OCI-LY1 (cell line): ENCODE measurements at regions not wholly inside any gene's neighbourhood (a gene's known extent, or its start where the extent isn't known, plus 50 kb on each side); places are given as distances from the start of the nearest gene placed in this dataset.

Source experiments
- H2AFZ ChIP-seq: fragments of 200-600 bp; sonication (generic), shearing (Covaris generic); 2 replicates; pipeline ENCODE4 v1.6.0; 2014; ENCODE audit warnings: antibody characterized with exemption, mild to moderate bottlenecking, low read length
- H3F3A ChIP-seq: fragments of 200-600 bp; sonication (generic), shearing (Covaris generic); 2 replicates; pipeline ENCODE4 v1.6.0; 2014; ENCODE audit warnings: mild to moderate bottlenecking, antibody characterized with exemption, low read length, moderate library complexity; ENCODE audit not compliant: insufficient read depth
- H3K27ac ChIP-seq: fragments of 200-600 bp; sonication (generic); 2 replicates; pipeline ENCODE4 v1.5.1; 2014; ENCODE audit warnings: low read length, mixed run types, mild to moderate bottlenecking, low read depth; ENCODE audit not compliant: poor library complexity, severe bottlenecking
- H3K27me3 ChIP-seq: fragments of 200-600 bp; sonication (generic); 2 replicates; pipeline ENCODE4 v1.6.0; 2014; ENCODE audit warnings: antibody characterized with exemption, mild to moderate bottlenecking, low read length, moderate library complexity; ENCODE audit not compliant: insufficient read depth
- H3K36me3 ChIP-seq: fragments of 200-600 bp; sonication (generic); 2 replicates; pipeline ENCODE4 v1.6.1; 2014; ENCODE audit warnings: mild to moderate bottlenecking, antibody characterized with exemption, low read length, moderate library complexity, mixed read lengths; ENCODE audit not compliant: insufficient read depth
- H3K4me1 ChIP-seq: fragments of 200-600 bp; sonication (generic); 2 replicates; pipeline ENCODE4 v1.5.1; 2014; ENCODE audit warnings: mild to moderate bottlenecking, low read length, moderate library complexity; ENCODE audit not compliant: insufficient read depth, severe bottlenecking
- H3K4me2 ChIP-seq: fragments of 200-600 bp; sonication (generic), shearing (Covaris generic); 2 replicates; pipeline ENCODE4 v1.6.1; 2014; ENCODE audit warnings: low read length
- H3K4me3 ChIP-seq: fragments of 200-600 bp; sonication (generic); 2 replicates; pipeline ENCODE4 v1.5.1; 2014; ENCODE audit warnings: low read length, low read depth, mild to moderate bottlenecking, mixed read lengths; ENCODE audit not compliant: poor library complexity, severe bottlenecking
- H3K79me2 ChIP-seq: fragments of 200-600 bp; shearing (Covaris generic); 2 replicates; pipeline ENCODE4 v1.6.1; 2016; ENCODE audit warnings: mixed run types, low read length, mixed read lengths; ENCODE audit not compliant: insufficient read depth
- H3K9ac ChIP-seq: fragments of 200-600 bp; sonication (generic), shearing (Covaris generic); 2 replicates; pipeline ENCODE4 v1.6.1; 2014; ENCODE audit warnings: mild to moderate bottlenecking, low read length, mixed read lengths
- H3K9me2 ChIP-seq: fragments of 200-600 bp; sonication (generic), shearing (Covaris generic); 2 replicates; pipeline ENCODE4 v1.6.1; 2014; ENCODE audit warnings: low read depth, mild to moderate bottlenecking, low read length, mixed read lengths
- H3K9me3 ChIP-seq: fragments of 200-600 bp; shearing (Covaris generic); 2 replicates; pipeline ENCODE4 v1.6.1; 2014; ENCODE audit warnings: low read length, mixed read lengths
- H4K20me1 ChIP-seq: fragments of 200-600 bp; sonication (generic), shearing (Covaris generic); 2 replicates; pipeline ENCODE4 v1.6.0; 2016; ENCODE audit warnings: mild to moderate bottlenecking, low read length; ENCODE audit not compliant: insufficient read depth
- EZH2 ChIP-seq: fragments of 200-600 bp; sonication (generic), shearing (Covaris generic); IDR thresholded peaks from 2 replicates; pipeline ENCODE4 v1.8.0; 2017; ENCODE audit warnings: borderline replicate concordance, mixed run types, mild to moderate bottlenecking, antibody characterized with exemption, low read length, moderate library complexity, mixed read lengths
- TF ChIP-seq, protein P1 (sequence below): fragments of 200-600 bp; sonication (generic), shearing (Covaris generic); IDR thresholded peaks from 2 replicates; pipeline ENCODE4 v1.5.1; 2017; ENCODE audit warnings: mild to moderate bottlenecking, antibody characterized with exemption, low read length, moderate library complexity, mixed read lengths

DNA sequence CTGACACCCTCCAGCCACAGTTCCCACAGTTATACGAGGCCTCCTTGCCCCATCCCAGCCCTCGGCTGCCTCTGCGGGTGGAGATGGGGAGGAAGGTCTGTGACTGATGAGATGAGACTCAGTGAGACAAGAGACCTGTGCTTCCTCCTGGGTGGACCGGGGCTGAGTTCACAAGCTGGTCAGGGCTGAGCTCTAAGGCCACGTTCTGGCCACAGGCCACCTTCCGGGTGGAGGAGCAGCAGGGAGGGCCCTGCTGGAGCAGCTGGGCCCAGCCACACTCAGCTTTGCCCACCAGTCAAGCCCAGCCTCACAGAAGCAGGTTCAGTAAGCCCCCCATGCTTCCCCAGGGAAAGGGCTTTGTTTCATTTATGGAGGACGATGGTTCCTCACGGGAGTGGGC is 214.7 kb downstream of the ANKRD30B start:
- no peak overlapping the region for H2AFZ ChIP-seq
- H3K9me2 ChIP-seq, result no peaks in the 10 kb centered on the region
- H3K4me3 ChIP-seq, result no peak overlapping the region
- H3K9me3 ChIP-seq, result no peaks in the 10 kb centered on the region
- H4K20me1 ChIP-seq, result no peaks in the 10 kb centered on the region
- no peaks in the 10 kb centered on the region for H3F3A ChIP-seq
- H3K9ac ChIP-seq, result no peak overlapping the region
- peaks cover under 1% of the 10 kb centered on the region for H3K4me1 ChIP-seq
- TF ChIP-seq, protein P1, sequence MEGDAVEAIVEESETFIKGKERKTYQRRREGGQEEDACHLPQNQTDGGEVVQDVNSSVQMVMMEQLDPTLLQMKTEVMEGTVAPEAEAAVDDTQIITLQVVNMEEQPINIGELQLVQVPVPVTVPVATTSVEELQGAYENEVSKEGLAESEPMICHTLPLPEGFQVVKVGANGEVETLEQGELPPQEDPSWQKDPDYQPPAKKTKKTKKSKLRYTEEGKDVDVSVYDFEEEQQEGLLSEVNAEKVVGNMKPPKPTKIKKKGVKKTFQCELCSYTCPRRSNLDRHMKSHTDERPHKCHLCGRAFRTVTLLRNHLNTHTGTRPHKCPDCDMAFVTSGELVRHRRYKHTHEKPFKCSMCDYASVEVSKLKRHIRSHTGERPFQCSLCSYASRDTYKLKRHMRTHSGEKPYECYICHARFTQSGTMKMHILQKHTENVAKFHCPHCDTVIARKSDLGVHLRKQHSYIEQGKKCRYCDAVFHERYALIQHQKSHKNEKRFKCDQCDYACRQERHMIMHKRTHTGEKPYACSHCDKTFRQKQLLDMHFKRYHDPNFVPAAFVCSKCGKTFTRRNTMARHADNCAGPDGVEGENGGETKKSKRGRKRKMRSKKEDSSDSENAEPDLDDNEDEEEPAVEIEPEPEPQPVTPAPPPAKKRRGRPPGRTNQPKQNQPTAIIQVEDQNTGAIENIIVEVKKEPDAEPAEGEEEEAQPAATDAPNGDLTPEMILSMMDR, result no peak
- H3K27ac ChIP-seq, result no peak overlapping the region
- H3K79me2 ChIP-seq, result no peaks in the 10 kb centered on the region
- H3K27me3 ChIP-seq, result no peaks in the 10 kb centered on the region
- H3K4me2 ChIP-seq, result no peak overlapping the region
- H3K36me3 ChIP-seq, result no peaks in the 10 kb centered on the region

DNA sequence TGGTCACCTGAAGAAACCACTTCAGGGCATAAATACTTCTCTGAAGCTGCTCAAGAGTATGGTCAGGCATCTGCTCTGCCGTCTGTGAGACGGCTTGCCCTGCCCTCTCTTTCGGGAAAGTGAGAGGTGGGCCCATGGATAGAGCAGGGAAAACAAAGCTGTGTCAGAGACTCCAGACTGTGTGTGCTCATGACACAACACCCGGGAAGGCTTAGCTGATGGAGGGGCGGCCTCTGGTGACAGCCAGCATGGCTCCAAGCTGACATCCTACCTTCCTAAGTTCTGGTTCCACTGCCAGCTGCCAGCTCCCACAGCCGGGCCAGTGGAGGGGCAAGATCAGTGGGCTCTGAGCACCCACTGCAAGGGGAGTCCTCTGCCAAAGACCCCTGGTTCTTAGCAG is 215.3 kb downstream of the ANKRD30B start:
- no peaks in the 10 kb centered on the region for H3K27me3 ChIP-seq
- TF ChIP-seq EZH2, result no peak
- TF ChIP-seq, protein P1, result no peak
- H3K9me3 ChIP-seq, result no peaks in the 10 kb centered on the region
- H3F3A ChIP-seq, result no peaks in the 10 kb centered on the region
- no peak overlapping the region for H3K9ac ChIP-seq
- no peaks in the 10 kb centered on the region for H4K20me1 ChIP-seq
- H3K4me2 ChIP-seq, result no peak overlapping the region
- no peak overlapping the region for H2AFZ ChIP-seq
- H3K4me1 ChIP-seq, result peaks cover 6% of the 10 kb centered on the region
- H3K4me3 ChIP-seq, result no peak overlapping the region
- H3K36me3 ChIP-seq, result no peaks in the 10 kb centered on the region
- no peaks in the 10 kb centered on the region for H3K79me2 ChIP-seq
- no peak overlapping the region for H3K27ac ChIP-seq
- H3K9me2 ChIP-seq, result no peaks in the 10 kb centered on the region

DNA sequence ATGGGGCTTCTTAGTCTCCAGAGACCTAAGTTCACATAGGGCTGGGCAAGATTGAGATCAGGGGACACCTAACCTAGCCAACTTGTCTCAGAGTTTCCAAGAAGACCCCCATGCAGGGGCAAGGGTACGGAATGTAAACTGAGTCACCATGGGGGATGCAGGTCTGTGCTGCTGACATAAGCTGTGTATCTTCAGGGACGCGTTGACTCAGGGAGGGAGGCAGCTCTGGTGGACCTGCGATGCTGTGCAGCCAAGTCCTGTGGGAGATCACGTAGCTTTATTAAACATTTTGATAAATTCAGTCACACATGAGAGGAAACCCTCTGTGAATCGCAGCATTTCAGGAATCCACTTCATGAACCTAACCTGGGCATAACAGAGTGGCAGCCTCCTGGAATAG is 216.0 kb downstream of the ANKRD30B start:
- Histone ChIP-seq H3K4me1 (peaks cover 14% of the 10 kb centered on the region), H3K27ac (no peak overlapping the region), H3K9me2 (no peaks in the 10 kb centered on the region), H3K27me3 (no peaks in the 10 kb centered on the region), H3K4me2 (no peak overlapping the region), H2AFZ (no peak overlapping the region), H3K79me2 (no peaks in the 10 kb centered on the region), H3K36me3 (no peaks in the 10 kb centered on the region), H3K9me3 (no peaks in the 10 kb centered on the region), H4K20me1 (no peaks in the 10 kb centered on the region), H3K9ac (no peak overlapping the region), H3K4me3 (no peak overlapping the region), H3F3A (no peaks in the 10 kb centered on the region)
- TF ChIP-seq EZH2, result no peak
- TF ChIP-seq, protein P1, result no peak
